ENCODE measurements at regions not wholly inside any gene's neighbourhood (a gene's known extent, or its start where the extent isn't known, plus 50 kb on each side); places are given as distances from the start of the nearest gene placed in this dataset.
"Not testable (repeated sequence)": the region's sequence is repeated elsewhere in the genome, so short reads cannot be mapped to it uniquely, and the experiment has no call there.

DNA sequence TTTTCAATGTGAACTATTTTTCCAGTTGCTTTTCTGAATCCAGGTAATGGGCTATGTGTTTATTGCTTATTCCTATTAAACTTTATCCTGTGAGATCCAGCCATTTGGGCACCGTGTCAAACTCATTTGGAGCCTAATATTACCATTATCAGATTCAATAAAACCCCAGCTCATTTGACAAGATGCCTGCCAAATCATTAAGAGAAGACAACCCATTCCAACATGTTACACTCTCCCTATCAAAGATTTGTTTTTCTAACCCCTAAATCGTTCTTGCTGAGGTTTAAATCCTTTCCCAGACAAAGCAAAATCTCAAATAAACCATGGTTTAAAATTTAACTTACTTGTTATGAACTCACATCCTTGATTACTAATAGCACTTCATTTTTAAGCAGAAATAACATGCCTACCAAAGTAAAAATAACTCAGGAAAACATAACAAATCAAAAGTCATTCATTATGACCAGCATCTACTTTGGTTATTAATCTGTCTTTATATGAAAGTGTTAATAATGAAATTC lies 130.0 kb upstream of the TCF21 start:
- no peak for DNase-seq

DNA sequence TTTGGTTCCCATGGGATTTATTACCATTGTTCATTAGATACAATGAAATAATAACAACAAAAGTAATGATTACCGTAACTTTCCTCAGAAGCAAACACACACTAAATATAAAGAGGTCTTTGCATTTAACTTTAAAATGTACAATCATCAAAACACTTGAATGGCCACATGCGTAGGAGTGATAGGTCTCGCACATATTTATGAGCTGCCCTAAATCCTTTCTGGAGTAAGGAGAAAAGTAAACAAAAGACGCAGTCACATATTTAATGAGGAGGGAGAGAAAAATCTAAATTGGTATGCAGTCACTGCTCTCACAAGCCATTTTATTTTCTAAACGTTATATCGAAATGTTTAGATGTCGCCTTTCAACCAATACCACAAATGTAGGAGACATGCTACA lies 129.4 kb upstream of the TCF21 start:
- DNase-seq, result no peak

DNA sequence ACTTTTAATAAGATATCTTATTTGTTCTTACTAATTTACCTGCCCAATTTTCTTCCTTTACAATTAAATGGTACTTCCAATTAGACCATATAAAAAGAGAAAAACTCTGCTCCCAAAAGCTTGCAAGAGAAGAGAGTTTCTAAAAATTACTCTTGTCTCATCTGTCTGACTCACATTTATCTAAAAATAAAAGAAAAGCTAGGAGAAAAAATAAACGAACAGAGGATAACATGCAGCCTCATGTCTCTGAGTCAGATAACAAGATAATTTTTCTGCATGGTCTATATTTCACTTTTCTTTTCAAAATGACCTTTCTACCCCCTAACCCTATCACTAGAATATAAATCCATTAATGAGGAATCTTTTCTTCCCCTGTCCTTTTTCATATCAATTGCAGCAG lies 127.2 kb upstream of the TCF21 start:
- no peak for DNase-seq

DNA sequence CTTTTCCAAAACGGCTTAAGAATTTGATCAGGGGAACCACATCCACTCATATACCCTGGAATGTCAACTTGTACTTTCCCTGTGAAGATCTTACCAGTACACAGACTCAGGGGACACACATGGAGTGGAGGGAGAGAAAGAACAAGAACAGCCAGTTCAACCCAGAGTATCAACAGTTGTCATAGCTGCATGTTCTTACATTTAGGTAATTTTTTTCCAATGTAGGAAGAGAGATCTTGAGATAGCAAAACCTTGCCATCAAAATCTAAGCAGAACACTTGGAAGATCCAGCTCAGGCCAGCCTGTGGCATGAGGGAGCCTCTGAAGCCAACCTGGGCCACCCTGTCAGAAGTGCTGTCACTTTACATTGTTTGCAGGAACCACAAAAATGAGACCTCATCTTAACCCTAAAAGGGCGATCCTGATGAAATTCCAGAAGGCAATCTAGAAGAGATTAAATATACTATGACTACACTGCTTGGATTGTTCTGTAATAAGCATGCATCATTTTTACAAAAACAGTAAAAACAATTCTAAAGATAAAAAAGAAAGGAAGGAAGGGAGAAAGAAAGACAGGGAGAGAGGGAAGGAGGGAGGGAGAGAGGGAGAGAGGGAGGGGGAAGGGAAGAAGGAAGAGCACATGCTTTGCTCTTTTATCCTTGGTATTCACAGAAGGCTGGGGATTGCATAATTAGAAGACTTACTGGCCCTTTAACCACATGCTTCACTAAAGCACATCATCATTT lies 124.7 kb upstream of the TCF21 start:
- no peak for DNase-seq

DNA sequence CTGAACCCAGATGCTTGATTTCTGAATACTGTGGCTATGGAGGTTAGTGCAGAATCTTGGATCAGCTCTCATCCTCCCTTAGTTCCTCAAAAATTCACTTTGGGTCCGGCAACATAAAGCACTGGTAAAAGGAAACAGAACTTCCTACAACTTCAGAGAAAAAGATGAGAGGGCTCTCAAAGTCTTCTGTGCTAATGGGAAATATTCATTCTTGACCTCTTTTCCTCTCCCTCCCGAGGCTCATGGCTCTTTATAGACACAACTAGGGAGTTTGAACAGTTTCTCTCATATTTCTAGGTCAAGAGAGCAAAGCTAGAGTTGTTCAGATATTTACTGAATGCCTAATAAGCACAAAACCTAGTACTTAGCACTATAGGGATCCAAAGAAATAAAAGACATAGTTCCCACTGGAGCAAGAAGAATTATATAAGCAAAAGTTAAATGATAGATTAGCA lies 124.1 kb upstream of the TCF21 start:
- no peak for DNase-seq

DNA sequence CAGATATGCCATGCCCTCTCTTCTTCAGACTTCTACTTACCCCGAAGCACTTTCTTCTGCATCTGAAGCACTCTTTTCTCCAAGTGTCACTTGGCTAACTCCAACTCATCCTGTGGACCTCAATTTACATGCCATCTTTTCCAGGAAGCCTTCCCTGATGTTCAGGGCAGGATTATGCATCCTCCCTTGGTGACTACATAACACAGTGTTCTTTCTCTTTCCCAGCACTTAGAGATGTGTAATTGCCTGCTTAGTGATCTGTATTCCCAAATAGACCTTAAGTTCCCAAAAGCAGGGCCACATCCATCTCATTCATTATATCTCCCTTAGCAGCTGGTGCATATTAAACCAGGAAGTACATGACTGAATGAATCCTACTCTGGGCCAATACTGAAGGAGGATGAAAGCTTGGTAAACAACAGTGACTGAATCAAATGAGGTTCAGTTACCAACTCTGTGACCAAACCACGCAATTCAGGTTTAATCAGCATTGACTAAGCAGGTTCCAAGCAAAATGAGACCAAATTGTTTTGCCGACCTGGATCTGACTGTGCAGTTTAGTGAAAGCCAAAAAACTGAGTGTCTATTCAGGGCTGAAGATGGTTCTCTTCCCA lies 121.4 kb upstream of the TCF21 start:
- no peak for DNase-seq

DNA sequence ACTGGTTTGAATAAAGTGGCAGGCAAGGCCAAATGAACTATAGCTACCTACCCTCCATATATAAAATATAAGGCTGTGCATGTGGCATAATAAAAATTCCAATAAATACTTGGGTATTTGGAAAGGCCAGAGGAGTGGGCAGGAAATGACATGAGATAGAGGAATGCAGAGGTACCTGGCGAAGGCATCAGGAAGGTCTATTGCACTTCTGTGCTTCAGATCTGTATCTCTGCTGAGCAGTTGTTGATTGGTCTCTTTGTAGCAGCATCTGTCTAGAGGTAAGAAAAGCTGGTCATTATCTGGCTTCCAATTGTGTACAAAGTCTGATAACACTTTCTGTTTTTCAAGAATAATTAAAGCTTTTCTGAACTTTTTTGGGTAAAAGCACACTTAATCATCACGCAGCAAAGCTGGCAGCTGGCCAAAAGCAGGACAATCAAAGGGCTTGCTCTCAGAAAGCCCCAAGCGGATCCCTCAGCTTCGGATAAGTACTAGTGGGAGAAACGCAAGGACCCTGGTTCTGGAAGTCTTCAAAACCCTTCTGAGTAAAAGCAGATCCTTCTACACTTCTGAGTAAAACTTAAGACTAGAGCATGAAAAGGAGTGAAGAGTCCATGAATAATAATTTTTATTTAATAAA lies 120.1 kb upstream of the TCF21 start:
- no peak for DNase-seq

DNA sequence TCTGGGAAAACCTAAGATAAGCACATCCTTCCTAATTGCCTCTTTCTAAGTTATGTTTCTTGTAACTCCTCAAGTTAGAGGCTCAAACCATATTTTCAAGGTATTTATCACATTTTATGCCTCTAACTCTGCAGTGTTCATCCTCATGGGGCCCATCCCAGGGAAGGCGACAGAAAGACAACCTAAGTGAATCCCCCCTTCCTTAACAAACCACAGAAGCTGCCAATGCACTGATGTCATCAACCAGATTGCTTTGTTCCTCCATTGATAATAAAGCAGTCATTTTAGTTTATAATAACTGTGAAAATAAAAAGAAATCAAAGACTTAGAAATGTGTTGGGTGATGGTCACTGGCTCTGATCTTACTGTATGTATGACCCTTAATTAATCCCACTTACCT lies 119.5 kb upstream of the TCF21 start:
- no peak for DNase-seq

DNA sequence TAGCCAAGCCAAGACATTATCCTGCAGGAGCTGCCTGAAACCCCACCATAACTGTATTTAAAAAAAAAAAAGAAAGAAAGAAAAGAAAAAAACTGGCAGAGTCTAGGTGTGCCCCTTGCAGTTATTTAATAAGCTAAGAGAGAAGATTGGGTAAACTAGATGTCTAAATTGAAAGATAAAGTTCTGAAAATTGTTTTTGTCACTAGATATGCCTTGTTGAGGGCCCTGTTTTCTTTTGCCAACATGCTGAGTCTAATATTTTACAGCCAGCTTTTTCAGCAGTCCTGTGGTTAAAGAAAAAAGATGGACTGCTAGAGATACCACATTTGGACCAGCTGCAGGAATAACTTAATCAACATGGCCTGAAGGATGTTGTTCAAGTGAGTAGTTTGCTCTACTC lies 116.3 kb upstream of the TCF21 start:
- DNase-seq, result no peak

DNA sequence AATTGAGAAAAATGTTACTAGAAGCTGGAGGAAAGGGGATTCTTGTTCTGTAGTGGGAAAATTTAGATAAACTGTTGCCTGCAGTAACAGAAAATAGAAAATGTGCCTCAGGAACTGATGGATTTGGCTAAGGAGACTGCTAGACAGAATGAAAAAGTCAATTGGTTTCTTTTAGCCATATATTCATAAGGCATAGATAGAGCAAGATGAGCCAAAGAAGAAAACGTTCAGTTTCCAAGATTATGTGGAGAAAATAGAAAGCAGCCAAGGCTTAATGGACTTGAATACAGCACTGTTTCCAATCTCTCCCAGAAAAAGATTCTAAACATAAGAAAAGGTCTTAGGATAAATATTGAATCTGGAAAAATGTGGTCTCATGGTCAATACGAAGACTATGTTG lies 115.1 kb upstream of the TCF21 start:
- DNase-seq, result no peak

DNA sequence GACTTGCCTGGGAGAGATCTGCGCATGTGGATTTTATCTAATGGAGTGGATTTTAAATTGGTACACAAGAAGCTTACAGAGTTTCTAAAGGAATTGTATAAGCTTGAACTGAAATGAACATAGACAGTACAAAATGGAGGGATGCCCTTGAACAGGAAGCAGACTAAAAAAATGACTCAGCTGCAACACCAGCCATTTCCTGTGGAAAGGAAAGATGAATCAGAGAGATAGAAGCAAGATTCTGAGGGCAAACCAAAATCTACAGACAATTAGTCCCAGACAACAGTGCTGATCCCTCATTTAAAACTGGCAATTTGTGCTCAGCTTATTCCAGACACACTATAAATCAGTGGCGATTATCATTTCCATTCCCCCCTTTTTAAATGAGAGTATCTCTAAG lies 114.6 kb upstream of the TCF21 start:
- DNase-seq, result no peak

DNA sequence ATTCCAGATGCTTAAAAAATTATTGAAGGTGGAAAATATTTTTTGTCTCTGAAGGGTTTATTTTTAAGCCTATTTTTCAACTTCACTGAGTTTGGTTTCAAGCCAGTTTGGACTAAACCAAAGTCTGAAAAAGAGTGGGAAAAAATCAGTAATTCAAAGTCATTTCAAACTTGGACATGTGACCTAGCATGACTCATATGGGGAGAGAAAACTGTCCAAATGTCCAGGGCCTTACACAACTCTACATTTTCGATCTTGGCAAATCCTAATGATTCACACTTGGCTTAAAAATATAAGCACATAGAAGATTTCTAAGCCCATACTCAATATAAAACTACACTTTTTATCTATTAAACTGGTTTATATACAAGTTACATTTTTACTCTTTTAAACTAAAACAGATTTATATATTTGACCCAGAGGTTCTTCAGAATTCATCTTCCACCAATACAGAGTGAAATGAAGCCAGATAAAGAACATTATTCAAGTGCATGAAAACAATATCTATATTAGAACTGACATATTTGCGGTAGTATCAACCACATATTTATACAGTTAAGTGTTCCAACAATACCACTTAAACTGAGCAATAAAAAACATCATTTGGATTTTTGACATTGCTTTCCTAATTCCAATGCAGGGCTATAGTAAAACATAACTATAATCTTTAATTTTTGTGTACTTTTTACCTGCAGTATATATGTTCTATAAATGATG lies 110.3 kb upstream of the TCF21 start:
- no peak for DNase-seq

DNA sequence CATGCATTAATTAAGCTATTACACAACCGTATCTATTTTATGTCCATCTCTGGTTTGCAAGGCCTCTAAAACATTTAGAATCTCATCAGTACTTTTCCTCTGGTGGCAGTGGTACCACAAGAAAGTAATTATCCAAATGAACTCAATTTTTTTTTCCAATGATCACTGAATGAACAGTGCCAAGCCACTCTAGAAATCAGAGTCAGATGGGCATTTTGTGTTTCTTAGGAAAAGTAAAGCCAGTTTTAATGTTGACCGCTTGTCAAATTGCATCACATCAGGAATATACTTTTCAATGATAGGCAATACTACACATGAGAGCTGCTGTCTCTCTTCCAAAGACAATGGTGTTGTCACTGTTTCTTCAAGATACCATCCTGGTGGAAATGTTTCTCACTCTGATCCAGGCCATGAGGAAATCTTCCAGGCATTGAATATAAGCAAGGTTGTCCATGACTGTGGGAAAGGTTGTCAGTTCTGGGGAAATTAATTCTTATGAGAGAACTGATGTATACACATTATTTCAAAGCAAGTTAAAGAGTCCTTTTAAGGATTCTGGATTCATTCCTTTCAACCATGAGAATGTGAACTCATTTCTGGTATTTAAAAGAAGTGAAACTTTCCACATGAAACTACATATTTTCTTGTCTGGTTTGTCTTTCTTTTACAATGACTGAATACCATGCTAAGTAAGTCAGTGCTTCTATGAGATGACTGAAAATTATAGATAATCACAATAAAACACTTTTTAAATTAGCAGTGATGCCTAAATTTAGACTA lies 108.8 kb upstream of the TCF21 start:
- no peak for DNase-seq

DNA sequence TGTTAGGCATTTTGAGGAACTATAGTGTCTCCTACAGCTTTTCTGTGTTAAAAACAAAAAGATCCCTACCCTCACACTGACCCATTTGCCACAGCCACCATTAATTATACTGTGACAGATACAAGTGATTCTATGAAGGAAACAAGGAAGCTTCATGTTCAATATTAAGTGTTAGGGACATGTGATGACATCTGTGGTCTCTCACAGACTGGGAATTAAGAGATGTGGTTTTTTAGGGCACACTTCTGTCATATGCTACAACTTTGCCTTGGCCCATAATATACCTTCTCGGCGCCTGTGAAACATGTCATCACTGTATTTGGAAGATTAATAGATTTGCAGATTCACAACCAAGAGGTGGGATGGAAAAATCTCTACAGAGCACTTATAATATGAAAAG lies 102.9 kb upstream of the TCF21 start:
- no peak for DNase-seq

DNA sequence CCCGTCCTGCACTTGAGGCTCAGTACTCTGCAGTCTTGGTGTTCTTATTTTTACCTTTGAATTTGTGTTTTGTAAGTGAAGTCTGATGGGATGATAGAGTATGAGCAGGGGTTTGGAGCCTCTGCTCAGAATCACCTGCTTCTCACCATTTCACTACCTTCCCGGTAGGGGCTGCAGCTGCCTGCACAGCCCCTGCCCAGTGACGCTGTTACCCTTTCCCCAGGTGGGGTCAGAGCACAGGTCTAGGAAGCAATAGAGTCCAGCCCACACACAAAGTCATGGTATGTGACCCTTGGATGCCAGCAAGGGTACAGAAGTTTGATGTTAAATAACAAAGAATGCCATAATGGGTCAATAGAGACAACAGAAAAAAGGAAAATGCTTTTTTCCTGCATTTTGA lies 101.8 kb upstream of the TCF21 start:
- DNase-seq, result no peak

DNA sequence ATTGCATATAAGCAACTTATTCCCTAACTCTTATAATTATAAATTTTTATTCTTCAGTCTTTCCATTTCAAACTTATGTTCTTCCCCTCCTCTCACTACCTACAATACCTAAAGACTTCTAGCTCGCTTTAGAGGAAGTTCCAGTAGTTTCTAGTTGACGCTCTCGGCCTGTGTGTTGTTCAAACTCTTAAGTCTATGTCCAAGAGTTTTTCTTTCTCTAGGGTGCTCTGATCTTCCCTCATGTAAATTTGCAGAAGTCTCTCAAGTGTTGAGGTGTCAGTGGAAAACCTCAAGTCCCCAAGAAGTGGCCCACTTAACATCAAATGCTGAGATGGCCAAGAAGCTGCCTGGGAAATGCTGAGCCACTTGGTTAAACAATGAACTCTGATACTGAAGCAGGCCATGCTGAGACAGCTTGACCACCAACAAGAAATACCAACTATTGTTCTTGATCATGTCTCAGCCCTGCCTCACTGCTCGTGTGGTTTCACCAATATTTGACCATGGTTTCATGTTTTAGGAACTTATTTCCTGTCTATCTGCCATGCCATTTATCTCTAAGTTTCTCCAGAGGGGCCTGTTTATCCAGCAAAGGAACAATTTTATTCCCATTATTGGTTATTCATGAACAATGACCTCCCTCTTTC lies 100.9 kb upstream of the TCF21 start:
- no peak for DNase-seq

DNA sequence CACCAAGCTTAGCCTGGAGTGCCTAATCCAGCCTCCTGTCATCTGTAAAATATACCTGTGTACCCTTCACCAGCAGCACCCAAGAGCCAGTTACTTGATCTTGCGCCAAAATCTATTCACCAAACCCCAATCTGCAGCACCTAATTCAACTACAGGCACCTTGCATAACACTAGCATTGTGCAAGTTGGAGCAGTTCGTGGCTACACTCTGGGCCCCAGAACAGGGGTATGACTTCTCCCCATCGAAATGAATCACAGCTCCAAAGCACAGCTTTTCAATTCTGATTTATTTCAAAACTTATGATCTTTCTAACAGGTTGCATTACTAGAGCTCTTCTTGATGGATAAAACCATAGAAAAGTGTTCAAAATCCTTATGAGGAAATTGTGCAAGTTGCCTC lies 100.4 kb upstream of the TCF21 start:
- no peak for DNase-seq

DNA sequence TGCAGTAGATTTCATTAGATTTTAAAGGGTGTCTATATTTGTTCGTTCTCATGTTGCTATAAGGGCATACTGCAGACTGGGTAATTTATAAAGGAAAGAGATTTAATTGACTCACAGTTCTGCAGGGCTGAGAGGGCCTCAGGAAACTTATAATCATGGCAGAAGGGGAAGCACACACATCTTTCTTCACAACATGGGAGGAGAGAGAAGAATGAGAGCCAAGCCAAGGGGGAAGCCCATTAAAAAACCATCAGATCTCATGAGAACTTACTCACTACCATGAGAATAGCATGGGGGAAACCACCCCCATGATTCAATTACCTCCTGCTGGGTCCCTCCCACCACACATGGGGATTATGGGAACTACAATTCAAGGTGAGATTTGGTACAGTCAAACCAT lies 99.5 kb upstream of the TCF21 start:
- DNase-seq, result not testable (repeated sequence)

DNA sequence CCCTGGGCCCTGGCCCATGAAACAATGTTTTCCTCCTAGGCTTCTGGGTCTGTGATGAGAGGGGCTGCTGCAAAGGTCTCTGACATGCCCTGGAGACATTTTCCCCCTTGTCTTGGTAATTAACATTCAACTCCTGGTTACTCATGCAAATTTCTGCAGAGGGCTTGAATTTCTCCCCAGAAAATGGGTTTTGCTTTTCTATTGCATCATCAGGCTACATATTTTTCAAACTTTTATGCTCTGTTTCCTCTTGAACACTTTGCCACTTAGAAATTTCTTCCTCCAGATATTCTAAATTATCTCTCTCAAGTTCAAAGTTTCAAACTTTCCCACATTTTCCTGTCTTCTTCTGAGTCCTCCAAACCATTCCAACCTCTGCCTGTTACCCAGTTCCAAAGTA lies 98.2 kb upstream of the TCF21 start:
- not testable (repeated sequence) for DNase-seq

DNA sequence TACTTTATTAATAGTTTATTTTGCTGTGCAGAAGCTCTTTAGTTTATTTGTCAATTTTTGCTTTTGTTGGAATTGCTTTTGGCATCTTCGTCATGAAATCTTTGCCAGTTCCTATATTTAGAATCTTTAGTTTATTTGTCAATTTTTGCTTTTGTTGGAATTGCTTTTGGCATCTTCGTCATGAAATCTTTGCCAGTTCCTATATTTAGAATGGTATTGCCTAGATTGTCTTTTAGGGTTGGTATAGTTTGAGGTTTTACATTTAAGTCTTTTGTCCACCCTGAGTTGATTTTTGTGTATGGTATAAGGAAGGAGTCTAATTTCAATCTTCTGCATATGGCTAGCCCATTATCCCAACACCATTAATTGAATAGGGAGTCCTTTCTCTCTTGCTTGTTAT lies 93.9 kb upstream of the TCF21 start:
- DNase-seq, result not testable (repeated sequence)

DNA sequence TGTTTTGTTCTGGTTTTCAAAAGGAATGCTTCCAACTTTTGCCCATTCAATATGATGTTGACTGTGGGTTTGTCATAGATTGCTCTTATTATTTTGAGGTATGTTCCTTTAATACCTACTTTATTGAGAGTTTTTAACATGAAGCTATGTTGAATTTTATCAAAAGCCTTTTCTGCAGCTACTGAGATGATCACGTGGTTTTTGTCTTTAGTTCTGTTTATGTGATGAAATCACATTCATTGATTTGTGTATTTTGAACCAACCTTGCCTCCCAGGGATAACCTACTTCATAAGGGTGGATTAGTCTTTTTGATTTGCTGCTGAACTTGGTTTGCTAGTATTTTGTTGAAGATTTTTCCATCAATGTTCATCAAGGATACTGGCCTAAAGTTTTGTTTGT lies 92.7 kb upstream of the TCF21 start:
- DNase-seq, result no peak

DNA sequence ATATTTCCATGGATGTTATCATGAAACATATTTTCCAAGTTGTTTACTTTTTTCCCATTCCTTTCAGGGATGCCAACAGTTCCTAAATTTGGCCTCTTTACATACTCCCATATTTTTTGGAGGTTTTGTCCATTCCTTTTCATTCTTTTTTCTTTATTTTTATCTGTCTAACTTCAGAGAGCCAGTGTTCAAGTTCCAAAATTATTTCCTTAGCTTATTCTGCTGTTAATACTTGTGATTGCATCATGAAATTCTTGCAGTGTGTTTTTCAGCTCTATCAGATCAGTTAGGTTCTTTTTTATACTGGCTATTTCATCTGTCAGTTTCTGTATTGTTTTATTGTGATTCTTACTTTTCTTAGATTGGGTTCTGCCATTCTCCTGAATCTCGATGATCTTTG lies 89.9 kb upstream of the TCF21 start:
- no peak for DNase-seq
